ENCODE measurements at regions not wholly inside any gene's neighbourhood (a gene's known extent, or its start where the extent isn't known, plus 50 kb on each side); places are given as distances from the start of the nearest gene placed in this dataset.

- Histone ChIP-seq H3K9me3 (no peaks in the 10 kb centered on the region), H3K27ac (peak overlapping the region; percentile 93), H3K27me3 (no peaks in the 10 kb centered on the region), H3K36me3 (no peaks in the 10 kb centered on the region), H3K4me3 (peak overlapping the region; percentile 39), H3K4me1 (peaks cover 32% of the 10 kb centered on the region), H3K9ac (ENCODE audit: low read depth in 2 of 2, low read length in 2 of 2) (peak overlapping the region; percentile 69 to 97)
- intact Hi-C loops (cut with DNase I): no loop called here
- TF ChIP-seq, protein P1, sequence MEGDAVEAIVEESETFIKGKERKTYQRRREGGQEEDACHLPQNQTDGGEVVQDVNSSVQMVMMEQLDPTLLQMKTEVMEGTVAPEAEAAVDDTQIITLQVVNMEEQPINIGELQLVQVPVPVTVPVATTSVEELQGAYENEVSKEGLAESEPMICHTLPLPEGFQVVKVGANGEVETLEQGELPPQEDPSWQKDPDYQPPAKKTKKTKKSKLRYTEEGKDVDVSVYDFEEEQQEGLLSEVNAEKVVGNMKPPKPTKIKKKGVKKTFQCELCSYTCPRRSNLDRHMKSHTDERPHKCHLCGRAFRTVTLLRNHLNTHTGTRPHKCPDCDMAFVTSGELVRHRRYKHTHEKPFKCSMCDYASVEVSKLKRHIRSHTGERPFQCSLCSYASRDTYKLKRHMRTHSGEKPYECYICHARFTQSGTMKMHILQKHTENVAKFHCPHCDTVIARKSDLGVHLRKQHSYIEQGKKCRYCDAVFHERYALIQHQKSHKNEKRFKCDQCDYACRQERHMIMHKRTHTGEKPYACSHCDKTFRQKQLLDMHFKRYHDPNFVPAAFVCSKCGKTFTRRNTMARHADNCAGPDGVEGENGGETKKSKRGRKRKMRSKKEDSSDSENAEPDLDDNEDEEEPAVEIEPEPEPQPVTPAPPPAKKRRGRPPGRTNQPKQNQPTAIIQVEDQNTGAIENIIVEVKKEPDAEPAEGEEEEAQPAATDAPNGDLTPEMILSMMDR (IDR thresholded peaks at IDR 0.05): no peak
- DNase-seq: no peak
Measured at GRCh38 chr14:50002926-50003212, 110.0 kb downstream of the ARF6 start.

DNA sequence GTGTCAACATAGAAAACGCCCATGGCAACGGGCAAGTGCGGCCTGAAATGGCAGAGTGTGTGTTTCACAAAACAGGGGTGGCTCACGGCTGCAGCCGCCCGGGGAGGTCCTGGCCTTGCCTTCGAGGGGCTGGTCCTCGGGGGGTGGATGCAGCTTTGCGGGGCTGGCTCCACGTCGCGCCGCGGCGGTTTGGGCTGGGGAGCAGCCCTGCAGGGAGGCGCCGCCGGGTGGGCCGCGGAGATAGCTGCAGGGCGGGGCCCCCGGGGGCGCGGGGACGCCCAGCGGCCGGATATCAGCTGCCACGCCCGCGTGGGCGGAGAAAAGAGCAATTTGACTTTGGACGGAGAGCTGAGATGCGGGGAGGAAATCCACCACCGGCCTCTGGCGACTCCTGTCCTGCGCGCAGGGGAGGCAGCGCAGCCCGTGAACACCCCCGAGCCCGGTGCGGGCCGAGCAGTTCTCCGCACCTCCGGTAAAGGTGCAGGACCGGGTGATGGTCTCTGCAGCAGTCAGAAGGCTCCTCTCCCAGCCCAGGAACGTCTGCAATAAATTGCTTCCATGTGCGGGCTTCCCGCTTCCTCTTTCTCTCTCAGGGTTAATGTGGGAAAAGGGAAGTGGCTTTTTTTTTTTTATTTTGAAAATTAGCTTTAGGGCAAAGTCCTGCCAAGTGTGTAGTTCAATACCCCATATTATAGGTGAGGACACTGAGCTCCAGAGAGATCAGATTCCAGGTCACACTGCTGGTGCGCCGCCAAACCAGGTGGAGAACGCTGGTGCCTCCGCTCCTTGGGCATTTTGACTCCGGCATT lies 110.5 kb downstream of the ARF6 start:
- no peaks in the 10 kb centered on the region for H3K27me3 ChIP-seq
- peak overlapping the region; percentile 69 to 97 for H3K9ac ChIP-seq (ENCODE audit: low read depth in 2 of 2, low read length in 2 of 2)
- no peaks in the 10 kb centered on the region for H3K36me3 ChIP-seq
- peak overlapping the region; percentile 93 for H3K27ac ChIP-seq
- intact Hi-C loops (cut with DNase I): no loop called here
- TF ChIP-seq, protein P1 (IDR thresholded peaks at IDR 0.05): peak; percentile 13
- H3K4me1 ChIP-seq: peaks cover 32% of the 10 kb centered on the region
- H3K4me3 ChIP-seq: peak overlapping the region; percentile 39
- no peaks in the 10 kb centered on the region for H3K9me3 ChIP-seq
- DNase-seq: peak; percentile 95

DNA sequence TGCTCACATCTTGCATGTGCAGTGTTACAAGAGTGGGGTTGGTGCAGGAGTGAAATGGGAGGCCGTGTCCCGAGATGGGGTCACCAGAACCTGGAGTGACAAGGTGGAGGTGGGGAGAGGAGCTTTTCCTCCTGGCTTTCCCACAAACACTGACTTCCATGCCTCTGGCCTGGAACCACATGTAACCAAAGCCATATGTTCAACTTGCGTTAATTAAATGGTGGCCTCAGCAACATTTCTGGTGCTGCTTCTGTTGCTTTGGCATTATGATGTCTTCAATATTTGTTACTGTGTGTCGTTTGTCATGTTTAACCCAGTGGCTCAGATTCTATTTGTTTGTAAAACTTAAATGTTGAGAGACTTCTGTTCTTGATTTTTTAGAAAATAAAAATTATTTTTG lies 110.2 kb downstream of the VCPKMT start:
- intact Hi-C loops (cut with DNase I): loop anchor here (5.0 kb wide), 1 partner anchor 41 kb away; no protein-coding TSS in a partner anchor
- TF ChIP-seq, protein P1 (IDR thresholded peaks at IDR 0.05): no peak
- no peak overlapping the region for H3K27ac ChIP-seq

DNA sequence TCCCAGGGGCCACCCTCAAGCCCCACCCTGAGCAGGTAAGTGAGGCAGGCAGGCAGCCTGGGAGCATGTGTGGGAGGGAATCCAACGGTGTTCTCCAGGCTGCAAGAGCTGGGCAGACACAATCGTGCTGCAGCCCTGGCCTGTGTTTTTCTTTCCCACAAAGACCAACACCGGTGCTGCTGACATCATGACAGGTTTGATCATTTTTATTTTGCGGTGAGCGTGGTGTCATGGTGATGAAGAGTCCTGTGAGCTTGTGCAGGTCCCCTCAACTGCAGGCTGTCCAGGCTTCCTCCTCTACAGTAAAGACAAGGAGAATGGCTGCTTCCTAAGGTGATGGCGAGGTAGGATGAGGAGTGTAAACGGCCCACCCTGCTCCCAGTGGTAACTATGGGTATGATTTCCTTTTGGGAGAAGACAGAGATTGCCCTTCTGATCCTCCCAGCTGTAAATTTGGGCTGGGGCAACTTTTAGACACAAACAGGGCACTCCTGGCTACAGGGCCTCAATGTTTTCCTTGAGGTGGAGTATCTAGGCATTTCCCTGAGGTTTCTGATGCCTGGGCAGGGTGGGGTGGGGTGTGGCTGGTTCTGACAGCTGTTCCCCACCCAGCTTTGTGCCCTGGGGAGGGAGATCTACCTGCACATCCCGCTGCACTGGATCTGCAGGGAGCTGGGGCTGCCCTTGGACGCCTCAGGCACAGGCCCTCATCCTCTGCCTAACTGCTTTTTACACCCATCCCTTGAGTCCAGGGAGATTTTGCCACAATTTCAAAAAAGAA lies 109.1 kb downstream of the VCPKMT start:
- H3K27ac ChIP-seq: peak overlapping the region; percentile 48
- TF ChIP-seq, protein P1 (IDR thresholded peaks at IDR 0.05): no peak
- peak; percentile 87 for DNase-seq
- intact Hi-C loops (cut with DNase I): loop anchor here (5.0 kb wide), 1 partner anchor 40 kb away; no protein-coding TSS in a partner anchor
- peaks cover 7% of the 10 kb centered on the region for H3K4me1 ChIP-seq
- no peak overlapping the region for H3K4me3 ChIP-seq
- no peaks in the 10 kb centered on the region for H3K9me3 ChIP-seq
- H3K27me3 ChIP-seq: no peaks in the 10 kb centered on the region
- H3K9ac ChIP-seq (ENCODE audit: low read depth in 2 of 2, low read length in 2 of 2): peak overlapping the region in 1 of 2 donors; percentile 28
- no peaks in the 10 kb centered on the region for H3K36me3 ChIP-seq

More for the DNA sequence above, 110.2 kb downstream of the VCPKMT start:
- Histone ChIP-seq H3K27me3 (no peaks in the 10 kb centered on the region), H3K9ac (ENCODE audit: low read depth in 2 of 2, low read length in 2 of 2) (no peak overlapping the region), H3K9me3 (no peaks in the 10 kb centered on the region), H3K4me1 (peaks cover 12% of the 10 kb centered on the region), H3K36me3 (no peaks in the 10 kb centered on the region), H3K4me3 (no peak overlapping the region)
- no peak for DNase-seq

DNA sequence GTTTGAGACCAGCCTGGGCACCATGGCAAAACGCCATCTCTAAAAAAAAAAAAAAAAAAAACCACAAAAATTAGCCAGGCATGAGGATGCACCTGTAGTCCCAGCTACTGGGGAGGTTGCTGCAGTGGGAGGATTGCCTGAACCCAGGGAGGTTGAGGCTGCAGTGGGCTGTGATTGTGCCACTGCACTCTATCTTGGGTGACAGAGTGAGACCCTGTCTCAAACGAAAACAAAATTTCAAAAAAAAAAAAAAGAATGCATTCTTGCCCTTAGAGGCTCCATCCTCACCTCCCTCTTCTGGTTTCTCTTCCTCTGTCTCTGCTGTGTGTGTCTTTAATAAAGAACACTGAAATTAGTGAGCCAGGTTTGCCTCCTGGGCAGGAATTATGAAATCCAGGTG lies 107.8 kb downstream of the VCPKMT start:
- peaks cover 7% of the 10 kb centered on the region for H3K4me1 ChIP-seq
- TF ChIP-seq, protein P1 (IDR thresholded peaks at IDR 0.05): no peak
- intact Hi-C loops (cut with DNase I): loop anchor here (5.0 kb wide), 1 partner anchor 39 kb away; no protein-coding TSS in a partner anchor
- no peaks in the 10 kb centered on the region for H3K27me3 ChIP-seq
- no peaks in the 10 kb centered on the region for H3K9me3 ChIP-seq
- DNase-seq: no peak
- H3K9ac ChIP-seq (ENCODE audit: low read depth in 2 of 2, low read length in 2 of 2): no peak overlapping the region
- H3K36me3 ChIP-seq: no peaks in the 10 kb centered on the region
- no peak overlapping the region for H3K27ac ChIP-seq
- no peak overlapping the region for H3K4me3 ChIP-seq
